ENCODE measurements at regions not wholly inside any gene's neighbourhood (a gene's known extent, or its start where the extent isn't known, plus 50 kb on each side); places are given as distances from the start of the nearest gene placed in this dataset.

GRCh38 chr12:60227916-60228315 lies 632.1 kb downstream of the SLC16A7 start:
- no peak for TF ChIP-seq CTCF (IDR thresholded peaks at IDR 0.05)
- TF ChIP-seq POLR2A (IDR thresholded peaks at IDR 0.05), result no peak
- TF ChIP-seq POLR2AphosphoS5 (IDR thresholded peaks at IDR 0.05), result no peak

All from sigmoid colon (tissue), 4 donors.